ENCODE measurements at regions not wholly inside any gene's neighbourhood (a gene's known extent, or its start where the extent isn't known, plus 50 kb on each side); places are given as distances from the start of the nearest gene placed in this dataset.
"Not testable (repeated sequence)": the region's sequence is repeated elsewhere in the genome, so short reads cannot be mapped to it uniquely, and the experiment has no call there.

DNA sequence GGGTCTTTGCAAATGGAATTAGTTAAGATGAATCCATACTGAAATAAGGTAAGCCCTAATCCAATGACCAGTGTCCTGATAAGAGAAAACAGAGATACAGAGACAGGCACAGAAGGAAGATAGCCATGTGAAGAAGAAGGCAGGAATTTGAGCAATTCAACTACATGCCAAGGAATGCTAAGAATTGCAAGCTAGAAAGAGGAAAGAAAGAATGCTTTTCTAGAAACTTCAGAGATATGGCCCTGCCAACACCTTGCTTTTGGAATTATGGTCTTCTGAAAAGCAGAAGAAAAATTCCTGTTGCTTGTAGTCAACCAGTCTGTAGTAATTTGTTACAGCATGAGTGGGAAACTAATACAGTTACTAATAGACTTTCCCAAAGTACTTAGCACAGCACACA lies 111.3 kb downstream of the SLC17A6 start:
- no peak overlapping the region for H3K27ac ChIP-seq (replicated peaks in 1 of 4)
- no peak overlapping the region for H3K4me3 ChIP-seq
- no peaks in the 10 kb centered on the region for H3K9me3 ChIP-seq
- no peaks in the 10 kb centered on the region for H3K4me1 ChIP-seq
- TF ChIP-seq, protein P1, sequence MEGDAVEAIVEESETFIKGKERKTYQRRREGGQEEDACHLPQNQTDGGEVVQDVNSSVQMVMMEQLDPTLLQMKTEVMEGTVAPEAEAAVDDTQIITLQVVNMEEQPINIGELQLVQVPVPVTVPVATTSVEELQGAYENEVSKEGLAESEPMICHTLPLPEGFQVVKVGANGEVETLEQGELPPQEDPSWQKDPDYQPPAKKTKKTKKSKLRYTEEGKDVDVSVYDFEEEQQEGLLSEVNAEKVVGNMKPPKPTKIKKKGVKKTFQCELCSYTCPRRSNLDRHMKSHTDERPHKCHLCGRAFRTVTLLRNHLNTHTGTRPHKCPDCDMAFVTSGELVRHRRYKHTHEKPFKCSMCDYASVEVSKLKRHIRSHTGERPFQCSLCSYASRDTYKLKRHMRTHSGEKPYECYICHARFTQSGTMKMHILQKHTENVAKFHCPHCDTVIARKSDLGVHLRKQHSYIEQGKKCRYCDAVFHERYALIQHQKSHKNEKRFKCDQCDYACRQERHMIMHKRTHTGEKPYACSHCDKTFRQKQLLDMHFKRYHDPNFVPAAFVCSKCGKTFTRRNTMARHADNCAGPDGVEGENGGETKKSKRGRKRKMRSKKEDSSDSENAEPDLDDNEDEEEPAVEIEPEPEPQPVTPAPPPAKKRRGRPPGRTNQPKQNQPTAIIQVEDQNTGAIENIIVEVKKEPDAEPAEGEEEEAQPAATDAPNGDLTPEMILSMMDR (IDR thresholded peaks at IDR 0.05) = no peak
- TF ChIP-seq POLR2AphosphoS5 (IDR thresholded peaks at IDR 0.05) = no peak
- no peak for TF ChIP-seq POLR2A (IDR thresholded peaks at IDR 0.05; ENCODE audit: low read depth)
- TF ChIP-seq EP300 (IDR thresholded peaks at IDR 0.05) = no peak
- H3K36me3 ChIP-seq = no peaks in the 10 kb centered on the region
- intact Hi-C loops (cut with DNase I) = no loop called here
- DNase-seq (ENCODE audit: extremely low spot score) = no peak
- H3K27me3 ChIP-seq = no peaks in the 10 kb centered on the region

DNA sequence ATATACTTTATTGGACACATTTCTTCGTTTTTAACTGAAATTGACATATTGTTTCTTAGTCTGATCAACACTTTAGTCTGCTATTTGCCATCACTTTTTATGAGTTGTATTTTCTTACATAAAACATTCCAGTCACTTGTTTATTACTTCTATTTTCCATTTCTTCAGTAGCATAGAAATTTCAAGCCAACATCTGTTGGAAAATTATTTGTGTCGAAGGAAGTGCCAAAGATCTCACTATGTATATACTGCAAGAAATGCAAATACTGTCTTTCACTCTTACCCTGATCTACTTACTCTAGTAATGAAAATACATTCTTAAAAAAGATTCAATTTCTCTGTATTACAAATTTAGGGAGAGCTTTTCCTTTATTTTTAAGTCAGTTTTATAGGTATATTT lies 105.9 kb downstream of the SLC17A6 start:
- intact Hi-C loops (cut with DNase I) = no loop called here
- Histone ChIP-seq H3K9me3 (no peaks in the 10 kb centered on the region), H3K4me3 (no peak overlapping the region), H3K4me1 (no peaks in the 10 kb centered on the region), H3K27me3 (no peaks in the 10 kb centered on the region), H3K27ac (replicated peaks in 1 of 4) (no peak overlapping the region), H3K36me3 (no peaks in the 10 kb centered on the region)
- TF ChIP-seq, protein P1 (IDR thresholded peaks at IDR 0.05) = no peak
- TF ChIP-seq EP300 (IDR thresholded peaks at IDR 0.05) (no peak), POLR2AphosphoS5 (IDR thresholded peaks at IDR 0.05) (no peak), POLR2A (IDR thresholded peaks at IDR 0.05; ENCODE audit: low read depth) (no peak)
- no peak for DNase-seq (ENCODE audit: extremely low spot score)
- WGBS = 53% methylated on average over 2 of the region's 2 CpGs

DNA sequence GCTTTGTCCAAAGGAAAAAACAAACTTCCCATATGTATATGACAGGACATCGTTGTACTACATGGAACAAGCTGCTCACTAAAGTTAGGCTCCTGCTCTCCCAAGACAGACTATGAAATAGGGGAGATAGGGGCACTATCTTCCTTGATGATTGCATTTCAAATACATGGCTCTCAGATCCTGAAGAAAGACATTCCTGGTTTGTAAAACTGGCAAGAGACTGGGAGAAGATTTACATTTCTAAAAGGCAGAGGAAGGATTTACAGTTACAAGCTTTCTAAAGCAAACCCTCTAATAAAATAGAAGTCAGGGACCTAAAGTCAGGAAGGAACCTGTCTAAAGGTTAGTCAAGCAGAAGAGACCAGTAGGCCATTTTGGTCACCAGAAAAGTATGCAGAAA lies 103.7 kb downstream of the SLC17A6 start:
- intact Hi-C loops (cut with DNase I) = no loop called here
- Histone ChIP-seq H3K27me3 (no peaks in the 10 kb centered on the region), H3K27ac (replicated peaks in 1 of 4) (no peak overlapping the region), H3K9me3 (no peaks in the 10 kb centered on the region), H3K4me1 (no peaks in the 10 kb centered on the region), H3K36me3 (no peaks in the 10 kb centered on the region), H3K4me3 (no peak overlapping the region)
- DNase-seq (ENCODE audit: extremely low spot score) = no peak
- TF ChIP-seq EP300 (IDR thresholded peaks at IDR 0.05) = no peak
- TF ChIP-seq POLR2AphosphoS5 (IDR thresholded peaks at IDR 0.05) = no peak
- TF ChIP-seq, protein P1 (IDR thresholded peaks at IDR 0.05) = no peak
- TF ChIP-seq POLR2A (IDR thresholded peaks at IDR 0.05; ENCODE audit: low read depth) = no peak
- 33% methylated on average over 1 of the region's 1 CpG for WGBS

DNA sequence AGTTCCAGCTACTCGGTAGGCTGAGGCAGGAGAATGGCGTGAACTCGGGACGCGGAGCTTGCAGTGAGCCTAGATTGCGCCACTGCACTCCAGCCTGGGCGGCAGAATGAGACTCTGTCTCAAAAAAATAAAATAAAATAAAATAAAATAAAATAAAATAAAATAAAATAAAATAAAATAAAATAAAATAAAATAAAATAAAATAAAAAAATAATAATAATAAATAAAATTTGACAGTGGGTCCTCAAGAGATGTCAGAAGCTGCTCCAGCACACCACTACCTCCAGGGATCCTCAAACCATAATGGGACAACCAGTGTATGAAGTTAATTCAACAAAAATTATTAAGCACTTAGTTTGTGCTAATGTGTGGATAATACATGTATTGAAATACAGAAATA lies 97.4 kb downstream of the SLC17A6 start:
- Histone ChIP-seq H3K4me1 (peaks cover 0 to 11% (median 9%) of the 10 kb centered on the region in 4 donors), H3K27me3 (peaks cover 0 to 16% (median 0%) of the 10 kb centered on the region in 4 donors)
- H3K27ac ChIP-seq (replicated peaks in 1 of 4); H3K36me3 ChIP-seq; DNase-seq (ENCODE audit: extremely low spot score); H3K9me3 ChIP-seq; H3K4me3 ChIP-seq; intact Hi-C loops (cut with DNase I): not testable (repeated sequence)
- 93% methylated on average over 7 of the region's 7 CpGs for WGBS

DNA sequence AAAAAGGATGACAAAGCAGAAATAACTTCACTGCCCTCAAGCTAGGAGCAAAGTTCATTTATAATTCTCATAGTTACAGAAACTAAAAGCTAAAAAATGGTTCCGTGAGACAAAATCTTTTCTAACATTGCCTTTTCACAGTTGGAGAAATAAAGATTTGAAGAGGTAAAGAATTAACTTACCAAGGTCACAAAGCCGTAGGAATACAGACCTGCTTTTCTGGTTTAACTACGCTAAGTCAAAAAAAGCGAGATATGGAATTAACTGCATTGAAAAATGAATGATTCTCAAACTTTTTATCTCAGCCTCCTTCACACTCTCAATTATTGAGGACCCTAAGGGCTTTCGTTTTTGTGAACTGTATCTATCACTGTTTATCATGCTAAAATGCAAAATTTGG lies 95.3 kb downstream of the SLC17A6 start:
- H3K27me3 ChIP-seq = peaks cover 0 to 16% (median 0%) of the 10 kb centered on the region in 4 donors
- TF ChIP-seq, protein P1 (IDR thresholded peaks at IDR 0.05) = no peak
- TF ChIP-seq POLR2AphosphoS5 (IDR thresholded peaks at IDR 0.05) (no peak), EP300 (IDR thresholded peaks at IDR 0.05) (no peak), POLR2A (IDR thresholded peaks at IDR 0.05; ENCODE audit: low read depth) (no peak)
- peaks cover 0 to 11% (median 9%) of the 10 kb centered on the region in 4 donors for H3K4me1 ChIP-seq
- H3K27ac ChIP-seq (replicated peaks in 1 of 4) = no peak overlapping the region
- 94% methylated on average over 5 of the region's 5 CpGs for WGBS
- H3K4me3 ChIP-seq = peak overlapping the region in 1 of 4 donors; percentile 36
- no peaks in the 10 kb centered on the region for H3K9me3 ChIP-seq
- intact Hi-C loops (cut with DNase I) = no loop called here
- DNase-seq (ENCODE audit: extremely low spot score) = no peak
- no peaks in the 10 kb centered on the region for H3K36me3 ChIP-seq
